Activated T-cell treated with anti-CD3 and anti-CD28 coated beads, Interleukin-2, amount 50 U/mL, for 4 hours (primary cell): ENCODE measurements at regions not wholly inside any gene's neighbourhood (a gene's known extent, or its start where the extent isn't known, plus 50 kb on each side); places are given as distances from the start of the nearest gene placed in this dataset.

Experiments
- ATAC-seq, 2 donors: fragments of 200-7000 bp; cut with Tn5 transposase; one replicate each; pipeline ENCODE4 v1.10.0; 2021
- DNase-seq: peaks from one replicate; pipeline ENCODE4 v3.0.0-alpha.2; 2020
- H3K27me3 Mint-ChIP-seq: one replicate; pipeline ENCODE4 v1.8.0; 2021; ENCODE audit warnings: low read depth, mixed read lengths
- H3K36me3 Mint-ChIP-seq: one replicate; pipeline ENCODE4 v1.8.0; 2022; ENCODE audit warnings: mixed read lengths; ENCODE audit not compliant: insufficient read depth
- H3K4me1 Mint-ChIP-seq: one replicate; pipeline ENCODE4 v1.8.0; 2021; ENCODE audit warnings: low read depth, mixed read lengths
- H3K4me3 Mint-ChIP-seq: one replicate; pipeline ENCODE4 v1.8.0; 2021; ENCODE audit warnings: mild to moderate bottlenecking, moderate library complexity, mixed read lengths
- H3K9me3 Mint-ChIP-seq: one replicate; pipeline ENCODE4 v1.8.0; 2021; ENCODE audit warnings: mixed read lengths

DNA sequence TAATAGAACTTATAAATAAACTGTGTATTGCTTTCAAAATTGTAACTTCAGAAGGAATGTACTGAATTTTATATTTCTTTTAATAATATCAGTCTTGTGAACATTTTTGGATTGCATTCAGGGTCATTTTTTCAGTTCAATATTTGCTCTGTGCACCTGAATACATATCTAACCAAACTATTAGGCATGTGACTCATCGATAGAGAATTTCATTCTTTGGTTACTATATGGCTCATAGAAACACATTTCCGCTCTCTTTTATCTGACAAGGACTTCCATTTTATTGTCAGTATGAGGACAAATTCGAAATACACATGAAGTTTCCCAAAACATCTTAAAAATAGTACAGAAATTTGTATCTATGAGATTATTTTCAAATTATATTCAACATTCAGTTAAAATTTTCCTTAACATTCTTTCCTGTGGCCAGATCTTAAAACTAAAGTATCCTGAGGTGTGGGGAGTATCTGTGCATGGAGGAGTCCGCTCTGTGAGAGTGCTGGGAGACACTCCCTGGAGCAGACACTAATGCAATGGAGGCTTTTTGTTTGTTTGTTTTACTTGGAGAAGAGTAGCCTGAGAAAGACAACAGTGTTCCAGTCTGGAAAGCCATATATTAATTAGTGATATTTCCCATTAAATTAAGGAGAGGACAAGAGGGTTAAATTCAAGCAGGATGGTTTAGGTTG lies 483.6 kb downstream of the PCDH20 start:
- ATAC-seq: no peak

DNA sequence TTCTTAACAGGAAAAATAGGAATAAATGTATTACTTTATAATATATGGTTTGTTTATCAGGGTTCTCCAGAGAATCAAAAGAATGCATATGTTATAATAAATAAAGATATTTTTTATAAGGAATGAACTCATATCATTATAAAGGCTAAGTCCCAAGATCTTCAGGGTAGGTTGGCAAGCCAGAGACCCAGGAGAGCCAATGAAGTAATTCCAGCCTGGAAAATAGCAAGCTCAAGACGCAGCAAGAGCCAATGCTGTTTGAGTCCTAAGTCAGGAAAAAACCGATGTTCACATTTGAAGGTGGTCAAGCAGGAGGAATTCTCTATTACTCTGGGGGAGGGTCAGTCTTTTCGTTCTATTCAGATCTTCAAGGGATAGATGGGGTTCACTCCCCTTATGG lies 490.0 kb downstream of the PCDH20 start:
- H3K9me3 Mint-ChIP-seq: no peaks in the 10 kb centered on the region
- no peaks in the 10 kb centered on the region for H3K36me3 Mint-ChIP-seq

More for the DNA sequence above, 483.6 kb downstream of the PCDH20 start:
- no peaks in the 10 kb centered on the region for H3K4me1 Mint-ChIP-seq
- no peak overlapping the region for H3K4me3 Mint-ChIP-seq
- H3K27me3 Mint-ChIP-seq: no peaks in the 10 kb centered on the region
- DNase-seq: no peak
- H3K36me3 Mint-ChIP-seq: no peaks in the 10 kb centered on the region
- H3K9me3 Mint-ChIP-seq: no peaks in the 10 kb centered on the region

DNA sequence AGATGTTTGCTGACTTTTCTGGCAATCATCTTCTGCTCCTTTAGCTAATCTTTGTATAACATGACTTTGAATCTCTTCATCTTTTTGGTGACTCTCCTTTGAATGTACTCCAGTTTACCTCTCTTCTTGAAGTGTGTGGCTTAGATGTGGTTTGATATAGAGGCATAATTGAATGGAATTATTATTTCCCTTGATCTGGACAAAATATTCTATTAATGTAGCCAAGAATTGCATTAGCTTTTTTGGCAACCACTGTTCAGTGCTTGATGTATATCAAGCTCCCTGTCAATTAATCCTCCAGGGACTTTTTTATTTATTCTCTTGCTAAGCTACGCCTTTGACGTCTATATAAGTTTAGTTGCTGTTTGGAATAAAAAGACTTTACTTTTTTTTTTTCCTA lies 490.8 kb downstream of the PCDH20 start:
- Mint-ChIP-seq H3K4me3 (no peak overlapping the region), H3K27me3 (no peaks in the 10 kb centered on the region)

More for the DNA sequence above, 490.0 kb downstream of the PCDH20 start:
- no peaks in the 10 kb centered on the region for H3K4me1 Mint-ChIP-seq
- no peak overlapping the region for H3K4me3 Mint-ChIP-seq
- ATAC-seq: no peak
- H3K27me3 Mint-ChIP-seq: no peaks in the 10 kb centered on the region
- no peak for DNase-seq

DNA sequence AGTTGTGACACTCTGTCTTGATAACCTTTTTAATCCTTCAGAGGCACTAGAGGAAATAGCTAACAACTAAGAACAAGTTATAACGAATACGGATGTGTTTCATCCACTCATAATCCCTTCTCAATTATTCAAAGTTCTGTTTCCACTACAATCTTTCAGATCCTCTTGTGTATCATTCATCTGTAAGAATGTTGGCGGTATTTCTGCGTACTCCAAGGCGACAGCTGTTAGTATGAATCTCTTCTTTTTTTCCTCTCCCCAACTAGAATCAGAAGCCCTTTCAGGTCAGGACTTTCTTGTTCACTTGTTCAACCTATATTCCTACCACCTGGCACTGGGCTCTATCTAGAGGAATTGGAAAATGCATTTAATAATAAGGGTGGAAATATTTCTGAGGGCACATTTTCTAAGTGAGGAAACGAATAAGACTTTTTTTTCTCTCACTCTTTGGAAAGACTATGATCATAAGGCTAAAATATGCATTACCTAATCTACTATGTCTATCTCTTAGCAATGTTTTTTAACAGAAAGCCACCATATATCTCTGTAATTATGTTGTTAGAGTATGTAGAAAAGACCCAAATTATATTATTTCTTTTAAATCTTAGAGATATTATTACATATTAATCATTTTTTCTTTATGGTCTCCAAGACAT lies 492.9 kb downstream of the PCDH20 start:
- Mint-ChIP-seq H3K4me1 (no peaks in the 10 kb centered on the region), H3K27me3 (no peaks in the 10 kb centered on the region)

More for the DNA sequence above, 490.8 kb downstream of the PCDH20 start:
- Mint-ChIP-seq H3K4me1 (no peaks in the 10 kb centered on the region), H3K36me3 (no peaks in the 10 kb centered on the region), H3K9me3 (no peaks in the 10 kb centered on the region)
- DNase-seq (no peak), ATAC-seq (no peak)

DNA sequence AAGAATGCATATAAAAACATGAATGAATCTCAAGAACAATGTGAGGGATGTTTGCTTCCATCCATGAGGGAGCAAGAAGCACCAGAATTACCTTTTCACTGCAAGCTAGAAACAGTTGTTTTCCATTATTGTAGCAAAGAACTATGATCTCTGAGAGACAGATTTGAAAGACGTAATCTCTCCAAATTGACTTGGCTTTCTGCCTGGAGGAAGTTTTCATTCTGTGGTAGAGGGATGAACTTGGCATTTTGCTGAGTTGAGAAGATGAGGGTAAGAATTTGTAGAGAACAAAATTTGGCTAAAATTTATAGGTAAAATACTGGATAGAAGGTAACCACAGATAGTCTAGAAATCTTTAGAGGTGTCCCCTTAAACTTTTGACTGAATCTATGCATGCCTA lies 496.8 kb downstream of the TDRD3 start:
- no peak overlapping the region for H3K4me3 Mint-ChIP-seq
- no peaks in the 10 kb centered on the region for H3K36me3 Mint-ChIP-seq
- ATAC-seq (no peak), DNase-seq (no peak)
- H3K9me3 Mint-ChIP-seq: peaks cover 15% of the 10 kb centered on the region
- no peaks in the 10 kb centered on the region for H3K27me3 Mint-ChIP-seq
- H3K4me1 Mint-ChIP-seq: no peaks in the 10 kb centered on the region

More for the DNA sequence above, 492.9 kb downstream of the PCDH20 start:
- ATAC-seq (no peak), DNase-seq (no peak)
- no peaks in the 10 kb centered on the region for H3K36me3 Mint-ChIP-seq
- no peaks in the 10 kb centered on the region for H3K9me3 Mint-ChIP-seq
- H3K4me3 Mint-ChIP-seq: no peak overlapping the region

DNA sequence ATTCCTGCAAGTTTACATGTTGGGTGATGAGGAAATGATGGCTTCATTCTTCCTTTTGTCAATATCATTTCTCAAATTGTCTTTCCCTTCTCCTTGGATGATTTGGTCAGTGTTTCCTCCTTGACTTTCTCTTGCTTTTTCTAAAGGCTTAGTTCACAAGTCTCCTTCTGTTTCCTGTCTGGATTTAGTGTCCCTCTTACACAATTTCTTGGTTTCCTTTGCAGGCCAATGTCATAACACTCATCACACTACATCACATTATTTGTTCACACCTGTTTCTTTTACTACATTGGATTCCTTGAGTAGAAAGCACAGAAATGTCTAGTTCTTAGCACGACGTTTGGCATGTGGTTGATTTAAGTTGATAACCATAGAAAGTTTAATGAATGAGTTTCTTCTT lies 490.7 kb downstream of the TDRD3 start:
- DNase-seq: no peak
- Mint-ChIP-seq H3K4me1 (no peaks in the 10 kb centered on the region), H3K27me3 (no peaks in the 10 kb centered on the region), H3K9me3 (peaks cover 16% of the 10 kb centered on the region), H3K4me3 (no peak overlapping the region), H3K36me3 (no peaks in the 10 kb centered on the region)
- no peak for ATAC-seq

DNA sequence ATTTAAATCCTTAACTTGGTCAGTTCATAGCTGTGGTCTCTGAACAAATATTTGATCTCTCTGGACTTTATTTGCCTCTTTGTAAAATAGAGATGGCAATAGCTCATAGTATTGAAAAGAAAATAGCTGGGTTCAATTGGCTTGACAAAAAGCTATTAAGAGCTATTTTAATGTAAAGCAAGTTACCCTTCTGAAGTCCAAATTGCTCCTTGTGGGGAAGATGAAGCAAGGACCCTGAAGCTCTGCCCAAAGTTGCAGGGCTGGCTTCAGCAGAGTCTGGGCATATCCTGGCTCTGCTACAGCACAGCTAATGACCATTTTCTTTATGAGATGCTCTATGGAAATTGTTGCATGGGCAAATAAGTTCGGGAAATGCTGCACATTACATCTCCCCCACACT lies 484.5 kb downstream of the TDRD3 start:
- Mint-ChIP-seq H3K27me3 (no peaks in the 10 kb centered on the region), H3K36me3 (no peaks in the 10 kb centered on the region), H3K4me3 (no peak overlapping the region), H3K4me1 (no peaks in the 10 kb centered on the region), H3K9me3 (peaks cover 4% of the 10 kb centered on the region)
- DNase-seq (no peak), ATAC-seq (no peak)

DNA sequence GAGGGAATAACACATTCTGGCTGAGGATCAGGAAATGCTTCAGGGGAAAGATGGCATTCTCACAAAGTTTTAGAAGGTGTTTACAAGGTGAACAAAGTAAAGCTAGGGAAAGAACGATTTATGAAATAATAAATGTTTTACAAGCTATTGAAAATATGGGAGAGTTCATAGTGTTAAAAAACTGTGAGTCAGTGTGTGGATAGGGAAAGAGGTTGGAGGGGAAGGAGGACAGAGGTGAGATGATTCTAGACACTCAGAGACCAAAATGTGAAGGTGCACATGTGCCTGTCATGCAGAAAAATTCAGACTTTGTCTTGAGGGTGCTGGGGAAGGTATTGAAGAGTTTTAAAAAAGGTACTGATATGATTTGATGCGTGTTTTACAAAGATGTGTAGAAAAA lies 476.1 kb downstream of the TDRD3 start:
- peaks cover 13% of the 10 kb centered on the region for H3K9me3 Mint-ChIP-seq

DNA sequence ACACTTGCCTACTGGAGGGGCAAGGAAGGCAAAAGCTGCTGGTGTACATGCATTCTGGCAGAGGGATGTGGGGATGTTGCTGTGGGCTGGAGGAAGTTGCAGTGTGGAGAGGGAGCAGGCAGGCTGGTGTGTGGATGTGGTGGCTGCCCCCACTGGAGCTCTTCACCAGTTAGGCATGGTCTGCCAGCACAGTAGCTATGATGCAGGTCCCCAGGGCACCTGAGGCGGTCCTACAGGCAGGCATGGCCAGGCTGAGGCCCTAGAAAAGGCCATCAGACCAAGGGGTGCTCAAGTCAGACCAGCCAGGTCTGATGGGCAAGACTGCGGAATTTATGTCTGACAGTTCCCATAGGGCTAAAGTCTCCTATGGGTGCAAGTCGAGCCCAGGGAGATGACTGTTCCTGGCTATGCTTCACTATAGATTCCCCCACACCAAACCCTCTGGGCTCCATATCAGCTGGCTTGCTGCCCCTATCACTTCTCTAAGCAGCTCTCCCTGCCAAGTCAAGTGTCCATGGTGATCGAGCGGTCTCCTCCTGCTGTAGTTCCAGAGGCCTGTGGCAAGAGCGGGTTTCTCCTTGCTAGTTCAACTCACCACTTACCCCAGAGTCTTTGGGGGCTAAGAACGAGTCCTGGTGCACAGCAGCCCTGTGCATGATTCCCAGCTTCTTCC lies 473.1 kb downstream of the TDRD3 start:
- H3K4me1 Mint-ChIP-seq: no peaks in the 10 kb centered on the region
- DNase-seq (no peak), ATAC-seq (no peak)
- no peaks in the 10 kb centered on the region for H3K27me3 Mint-ChIP-seq
- H3K9me3 Mint-ChIP-seq: peaks cover 36% of the 10 kb centered on the region
- H3K4me3 Mint-ChIP-seq: no peak overlapping the region
- H3K36me3 Mint-ChIP-seq: no peaks in the 10 kb centered on the region

More for the DNA sequence above, 476.1 kb downstream of the TDRD3 start:
- DNase-seq: no peak
- Mint-ChIP-seq H3K4me1 (no peaks in the 10 kb centered on the region), H3K27me3 (no peaks in the 10 kb centered on the region), H3K36me3 (no peaks in the 10 kb centered on the region), H3K4me3 (no peak overlapping the region)
- no peak for ATAC-seq

DNA sequence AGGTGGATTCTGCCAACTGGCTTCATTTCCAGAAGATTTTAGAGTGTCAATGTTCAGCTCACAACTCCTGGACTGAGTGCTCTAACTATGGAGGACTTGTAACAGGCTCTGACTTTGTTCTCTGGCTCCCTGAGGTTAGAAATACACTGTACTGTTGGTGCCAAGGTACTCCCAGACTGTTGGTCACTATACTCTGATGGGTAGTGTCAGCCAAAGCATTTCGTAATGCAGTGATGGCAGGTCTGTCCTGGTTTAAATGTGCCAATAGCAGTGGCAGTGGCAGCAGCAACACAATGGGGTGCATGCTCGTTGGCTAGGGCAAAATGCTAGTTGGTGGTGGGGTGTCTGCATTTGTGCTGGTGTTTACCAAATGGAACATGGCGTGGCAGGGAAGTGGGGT lies 472.2 kb downstream of the TDRD3 start:
- H3K36me3 Mint-ChIP-seq: no peaks in the 10 kb centered on the region
- no peak for DNase-seq
- H3K4me3 Mint-ChIP-seq: no peak overlapping the region
- peaks cover 41% of the 10 kb centered on the region for H3K9me3 Mint-ChIP-seq
- H3K4me1 Mint-ChIP-seq: no peaks in the 10 kb centered on the region
- no peaks in the 10 kb centered on the region for H3K27me3 Mint-ChIP-seq
- ATAC-seq: no peak

DNA sequence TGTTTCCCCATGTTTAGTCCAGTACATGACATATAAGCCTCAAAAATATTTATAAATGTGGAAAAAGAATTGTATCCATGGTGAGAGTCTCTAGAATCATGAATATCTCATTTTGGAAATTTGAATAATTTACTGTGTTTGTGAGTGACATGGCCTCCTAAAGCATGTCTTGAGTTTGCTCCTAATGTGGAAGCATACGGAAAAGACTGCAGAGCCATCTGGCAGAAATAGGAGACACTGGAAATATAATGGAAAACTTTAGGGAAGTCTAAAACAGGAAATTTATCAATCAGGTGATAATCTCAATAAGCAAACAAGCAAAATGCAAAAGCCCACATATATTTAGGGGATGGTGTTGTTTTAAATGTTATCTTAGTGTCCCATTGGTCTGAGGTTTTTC lies 465.0 kb downstream of the TDRD3 start:
- H3K4me3 Mint-ChIP-seq: no peak overlapping the region
- DNase-seq (no peak), ATAC-seq (no peak)
- H3K9me3 Mint-ChIP-seq: peaks cover 24% of the 10 kb centered on the region
- no peaks in the 10 kb centered on the region for H3K27me3 Mint-ChIP-seq
- H3K36me3 Mint-ChIP-seq: no peaks in the 10 kb centered on the region
- no peaks in the 10 kb centered on the region for H3K4me1 Mint-ChIP-seq

DNA sequence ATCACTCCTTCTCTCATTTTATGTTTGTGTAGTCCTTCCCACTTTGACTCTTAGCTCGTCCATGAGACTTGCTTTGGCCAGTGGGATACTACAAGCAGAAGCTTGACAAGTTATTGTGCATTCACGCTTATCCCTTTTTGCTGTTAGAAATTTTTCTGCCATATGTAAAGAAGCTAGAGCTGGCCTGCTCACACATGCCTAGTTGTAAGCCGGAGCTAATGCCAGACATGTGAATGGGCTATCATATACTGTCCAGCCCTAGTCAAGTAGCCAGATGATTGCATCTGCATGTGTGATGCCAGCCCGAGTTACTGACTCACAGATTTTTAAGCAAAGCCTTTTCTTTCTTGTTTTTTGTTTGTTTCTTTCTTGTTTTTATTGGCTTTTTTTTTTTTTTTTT lies 460.7 kb downstream of the TDRD3 start:
- Mint-ChIP-seq H3K4me1 (no peaks in the 10 kb centered on the region), H3K36me3 (peaks cover 1% of the 10 kb centered on the region), H3K9me3 (peaks cover 6% of the 10 kb centered on the region), H3K4me3 (no peak overlapping the region), H3K27me3 (no peaks in the 10 kb centered on the region)
- DNase-seq: no peak
- ATAC-seq: no peak

DNA sequence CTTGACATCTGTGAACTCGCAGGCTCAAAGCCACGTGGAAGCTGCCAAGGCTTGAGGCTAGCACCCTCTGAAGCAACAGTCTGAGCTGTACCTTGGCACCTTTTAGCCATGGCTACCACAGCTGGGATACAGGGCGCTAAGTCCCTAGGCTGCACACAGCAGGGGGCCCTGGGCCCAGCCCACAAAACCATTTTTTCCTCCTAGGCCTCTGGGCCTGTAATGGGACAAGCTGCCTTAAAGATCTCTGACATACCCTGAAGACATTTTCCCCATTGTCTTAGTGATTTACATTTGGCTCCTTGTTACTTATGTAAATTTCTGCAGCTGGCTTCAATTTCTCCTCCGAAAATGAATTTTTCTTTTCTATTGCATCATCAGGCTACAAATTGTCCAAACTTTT lies 455.9 kb downstream of the TDRD3 start:
- no peak for DNase-seq
- peaks cover 1% of the 10 kb centered on the region for H3K36me3 Mint-ChIP-seq
- H3K4me3 Mint-ChIP-seq: no peak overlapping the region
- no peak for ATAC-seq
- peaks cover 14% of the 10 kb centered on the region for H3K9me3 Mint-ChIP-seq
- H3K4me1 Mint-ChIP-seq: no peaks in the 10 kb centered on the region
- no peaks in the 10 kb centered on the region for H3K27me3 Mint-ChIP-seq

DNA sequence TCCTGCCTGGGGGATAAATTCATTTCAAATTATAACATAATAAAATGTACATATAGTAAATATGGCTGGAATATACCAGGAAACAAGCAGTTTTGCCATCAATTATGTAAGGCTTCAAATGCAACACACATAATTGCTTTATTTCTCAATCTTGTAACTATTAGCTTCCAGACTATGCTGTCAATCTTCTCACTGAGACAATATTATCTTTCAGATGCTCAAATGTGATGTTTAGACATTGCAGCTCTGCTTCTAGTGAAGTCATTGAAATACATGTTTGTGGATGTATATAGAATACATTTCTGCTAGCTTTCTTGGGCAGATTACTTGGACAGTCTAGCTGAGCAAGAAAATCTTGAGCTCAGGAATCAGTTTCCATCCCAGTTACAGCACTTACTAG lies 454.4 kb downstream of the TDRD3 start:
- no peaks in the 10 kb centered on the region for H3K4me1 Mint-ChIP-seq
- H3K9me3 Mint-ChIP-seq: peaks cover 14% of the 10 kb centered on the region
- ATAC-seq: no peak
- H3K4me3 Mint-ChIP-seq: no peak overlapping the region
- no peaks in the 10 kb centered on the region for H3K27me3 Mint-ChIP-seq
- no peak for DNase-seq
- H3K36me3 Mint-ChIP-seq: peaks cover 1% of the 10 kb centered on the region

DNA sequence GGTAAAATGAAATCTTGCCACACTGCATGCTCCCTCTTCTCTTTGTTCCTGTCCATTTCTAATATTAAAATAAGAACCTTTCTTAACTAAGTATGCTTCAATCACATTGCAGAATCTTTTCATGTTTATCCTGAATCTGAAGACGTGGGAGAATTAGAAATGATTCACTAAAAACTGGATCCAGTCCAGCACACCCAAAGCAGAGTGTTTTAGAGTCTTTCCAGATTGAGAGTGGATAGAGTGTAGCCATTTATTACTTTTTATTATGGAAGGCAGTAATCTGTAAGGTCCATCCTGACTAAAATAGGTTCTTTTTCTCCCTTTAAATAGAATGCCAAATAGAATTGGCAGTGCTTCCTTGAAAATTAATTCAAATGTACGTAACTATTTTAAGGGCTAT lies 453.5 kb downstream of the TDRD3 start:
- Mint-ChIP-seq H3K36me3 (peaks cover 1% of the 10 kb centered on the region), H3K4me3 (no peak overlapping the region), H3K9me3 (peaks cover 14% of the 10 kb centered on the region), H3K27me3 (no peaks in the 10 kb centered on the region), H3K4me1 (no peaks in the 10 kb centered on the region)
- DNase-seq: no peak
- ATAC-seq: no peak
